KMS-11 (cell line): ENCODE measurements at regions not wholly inside any gene's neighbourhood (a gene's known extent, or its start where the extent isn't known, plus 50 kb on each side); places are given as distances from the start of the nearest gene placed in this dataset.

Experiments
- H2AFZ ChIP-seq: fragments of 200-600 bp; sonication (generic); 2 replicates; pipeline ENCODE4 v1.6.1; 2016; ENCODE audit warnings: antibody characterized with exemption, mixed run types, low read depth
- H3K27ac ChIP-seq: fragments of 200-600 bp; sonication (generic); 2 replicates; pipeline ENCODE4 v1.6.1; 2016; ENCODE audit warnings: mild to moderate bottlenecking, mixed run types
- H3K27me3 ChIP-seq: fragments of 200-600 bp; sonication (generic); 2 replicates; pipeline ENCODE4 v1.6.1; 2017; ENCODE audit warnings: mild to moderate bottlenecking, low read depth, mixed run types, moderate library complexity; ENCODE audit not compliant: insufficient read depth
- H3K36me3 ChIP-seq: fragments of 200-600 bp; sonication (generic); 2 replicates; pipeline ENCODE4 v1.6.1; 2017; ENCODE audit warnings: mild to moderate bottlenecking, mixed run types; ENCODE audit not compliant: insufficient read depth
- H3K4me1 ChIP-seq: fragments of 200-600 bp; sonication (generic); 2 replicates; pipeline ENCODE4 v1.6.1; 2016; ENCODE audit warnings: mild to moderate bottlenecking, low read depth, mixed run types; ENCODE audit not compliant: poor library complexity, severe bottlenecking
- H3K4me2 ChIP-seq: fragments of 200-600 bp; sonication (generic); 2 replicates; pipeline ENCODE4 v1.7.0; 2016; ENCODE audit warnings: mild to moderate bottlenecking, mixed run types
- H3K4me3 ChIP-seq: fragments of 200-600 bp; sonication (generic); IDR thresholded peaks from 2 replicates; pipeline ENCODE4 v1.6.1; 2017; ENCODE audit warnings: low read depth, low read length, mixed read lengths; ENCODE audit not compliant: insufficient read depth
- H3K79me2 ChIP-seq: fragments of 200-600 bp; sonication (generic); 2 replicates; pipeline ENCODE4 v1.6.1; 2016; ENCODE audit warnings: low read depth, mixed run types; ENCODE audit not compliant: insufficient read depth
- H3K9ac ChIP-seq: fragments of 200-600 bp; sonication (generic); 2 replicates; pipeline ENCODE4 v1.6.1; 2016; ENCODE audit warnings: mild to moderate bottlenecking, mixed run types
- H4K20me1 ChIP-seq: fragments of 200-600 bp; sonication (generic); 2 replicates; pipeline ENCODE4 v1.6.1; 2016; ENCODE audit warnings: mild to moderate bottlenecking, mixed run types; ENCODE audit not compliant: insufficient read depth
- CTCF ChIP-seq: fragments of 200-600 bp; sonication (generic); conservative IDR thresholded peaks from 2 replicates; pipeline ENCODE4 v1.6.1; 2017; ENCODE audit warnings: low read depth, mild to moderate bottlenecking, antibody characterized with exemption, low read length, moderate library complexity, mixed read lengths

- H3K9ac ChIP-seq, result no peak overlapping the region
- H3K27me3 ChIP-seq, result no peaks in the 10 kb centered on the region
- no peak overlapping the region for H3K27ac ChIP-seq
- H3K4me2 ChIP-seq, result no peak overlapping the region
- H3K79me2 ChIP-seq, result no peaks in the 10 kb centered on the region
- H3K4me3 ChIP-seq, result no peak overlapping the region
- no peak overlapping the region for H2AFZ ChIP-seq
- H3K4me1 ChIP-seq, result no peaks in the 10 kb centered on the region
- no peaks in the 10 kb centered on the region for H4K20me1 ChIP-seq
- no peaks in the 10 kb centered on the region for H3K36me3 ChIP-seq
- TF ChIP-seq CTCF, result no peak
Measured at GRCh38 chr3:147904421-147904820, 495.3 kb downstream of the ZIC1 start.

GRCh38 chr3:147906285-147906684 is 497.1 kb downstream of the ZIC1 start:
- H4K20me1 ChIP-seq, result no peaks in the 10 kb centered on the region
- TF ChIP-seq CTCF, result no peak
- no peak overlapping the region for H3K9ac ChIP-seq

GRCh38 chr3:147914532-147914931 is 505.4 kb downstream of the ZIC1 start:
- H3K27me3 ChIP-seq, result no peaks in the 10 kb centered on the region
- no peak overlapping the region for H3K9ac ChIP-seq
- no peak overlapping the region for H3K27ac ChIP-seq
- no peak overlapping the region for H3K4me3 ChIP-seq
- H3K79me2 ChIP-seq, result no peaks in the 10 kb centered on the region
- H2AFZ ChIP-seq, result no peak overlapping the region
- no peaks in the 10 kb centered on the region for H3K4me1 ChIP-seq
- H3K4me2 ChIP-seq, result no peak overlapping the region
- no peaks in the 10 kb centered on the region for H4K20me1 ChIP-seq
- no peak for TF ChIP-seq CTCF
- no peaks in the 10 kb centered on the region for H3K36me3 ChIP-seq

More at GRCh38 chr3:147906285-147906684, 497.1 kb downstream of the ZIC1 start:
- no peak overlapping the region for H3K27ac ChIP-seq
- no peaks in the 10 kb centered on the region for H3K79me2 ChIP-seq
- no peaks in the 10 kb centered on the region for H3K36me3 ChIP-seq
- H3K4me1 ChIP-seq, result no peaks in the 10 kb centered on the region
- no peak overlapping the region for H3K4me2 ChIP-seq
- H3K27me3 ChIP-seq, result no peaks in the 10 kb centered on the region
- no peak overlapping the region for H3K4me3 ChIP-seq
- H2AFZ ChIP-seq, result no peak overlapping the region

GRCh38 chr3:147915057-147915456 is 505.9 kb downstream of the ZIC1 start:
- Histone ChIP-seq H3K4me1 (no peaks in the 10 kb centered on the region), H3K36me3 (no peaks in the 10 kb centered on the region), H3K79me2 (no peaks in the 10 kb centered on the region), H2AFZ (no peak overlapping the region), H3K4me2 (no peak overlapping the region), H3K27ac (no peak overlapping the region), H3K27me3 (no peaks in the 10 kb centered on the region), H4K20me1 (no peaks in the 10 kb centered on the region), H3K9ac (no peak overlapping the region), H3K4me3 (no peak overlapping the region)
- no peak for TF ChIP-seq CTCF
